H9 (cell line): ENCODE measurements at regions not wholly inside any gene's neighbourhood (a gene's known extent, or its start where the extent isn't known, plus 50 kb on each side); places are given as distances from the start of the nearest gene placed in this dataset.

Source experiments
- DNase-seq: peaks from one replicate; pipeline ENCODE4 v3.0.0-alpha.2; 2017
- H2AFZ ChIP-seq: one replicate; pipeline ENCODE4 v1.6.1; 2013; ENCODE audit warnings: mild to moderate bottlenecking, low read length, control low read depth, moderate library complexity
- H2AK5ac ChIP-seq: 2 replicates; pipeline ENCODE4 v1.6.1; 2013; ENCODE audit warnings: low read length, control low read depth, mixed read lengths; ENCODE audit not compliant: insufficient read length
- H2BK120ac ChIP-seq: one replicate; pipeline ENCODE4 v1.6.1; 2013; ENCODE audit warnings: low read depth, mild to moderate bottlenecking, low read length, control low read depth, inconsistent platforms; ENCODE audit not compliant: poor library complexity, severe bottlenecking
- H2BK12ac ChIP-seq: 2 replicates; pipeline ENCODE4 v1.6.1; 2013; ENCODE audit warnings: low read length, control low read depth, mixed read lengths, low read depth; ENCODE audit not compliant: insufficient read length
- H2BK15ac ChIP-seq: 2 replicates; pipeline ENCODE4 v1.6.1; 2013; ENCODE audit warnings: low read depth, low read length, control low read depth
- H2BK20ac ChIP-seq: one replicate; pipeline ENCODE4 v1.6.1; 2013; ENCODE audit warnings: low read depth, mild to moderate bottlenecking, low read length, control low read depth, inconsistent platforms; ENCODE audit not compliant: poor library complexity, severe bottlenecking
- H2BK5ac ChIP-seq: 2 replicates; pipeline ENCODE4 v1.6.1; 2013; ENCODE audit warnings: low read length, control low read depth, mixed read lengths; ENCODE audit not compliant: insufficient read length
- H3K14ac ChIP-seq: 2 replicates; pipeline ENCODE4 v1.6.1; 2013; ENCODE audit warnings: low read length, control low read depth; ENCODE audit not compliant: insufficient read depth
- H3K18ac ChIP-seq: 2 replicates; pipeline ENCODE4 v1.6.1; 2013; ENCODE audit warnings: low read depth, mild to moderate bottlenecking, mixed read lengths, low read length, control low read depth; ENCODE audit not compliant: insufficient read length
- H3K23ac ChIP-seq: 2 replicates; pipeline ENCODE4 v1.6.1; 2013; ENCODE audit warnings: low read length, control low read depth, mixed read lengths, low read depth; ENCODE audit not compliant: insufficient read length
- H3K23me2 ChIP-seq: 2 replicates; pipeline ENCODE4 v1.6.1; 2013; ENCODE audit warnings: low read depth, mild to moderate bottlenecking, mixed read lengths, low read length, control low read depth; ENCODE audit not compliant: insufficient read length, poor library complexity, severe bottlenecking
- H3K27ac ChIP-seq: 2 replicates; pipeline ENCODE4 v1.5.1; 2013; ENCODE audit warnings: low read length, control low read depth, mixed read lengths, low read depth; ENCODE audit not compliant: insufficient read length
- H3K27me3 ChIP-seq: 2 replicates; pipeline ENCODE4 v1.6.1; 2013; ENCODE audit warnings: low read length, control low read depth, inconsistent platforms; ENCODE audit not compliant: insufficient read depth
- H3K4ac ChIP-seq: 2 replicates; pipeline ENCODE4 v1.6.1; 2013; ENCODE audit warnings: low read depth, mild to moderate bottlenecking, control low read depth, inconsistent platforms, low read length, moderate library complexity
- H3K4me1 ChIP-seq: 2 replicates; pipeline ENCODE4 v1.6.1; 2013; ENCODE audit warnings: low read length, control low read depth, inconsistent platforms; ENCODE audit not compliant: insufficient read depth
- H3K4me2 ChIP-seq: 2 replicates; pipeline ENCODE4 v1.6.1; 2013; ENCODE audit warnings: low read length, control low read depth, mixed read lengths; ENCODE audit not compliant: insufficient read length, insufficient read depth
- H3K56ac ChIP-seq: 2 replicates; pipeline ENCODE4 v1.6.1; 2013; ENCODE audit warnings: low read depth, mild to moderate bottlenecking, mixed read lengths, low read length, control low read depth; ENCODE audit not compliant: insufficient read length
- H3K79me1 ChIP-seq: 2 replicates; pipeline ENCODE4 v1.6.1; 2013; ENCODE audit warnings: low read depth, mild to moderate bottlenecking, moderate library complexity, low read length, control low read depth, inconsistent platforms; ENCODE audit not compliant: insufficient read depth, poor library complexity, severe bottlenecking
- H3K79me2 ChIP-seq: 2 replicates; pipeline ENCODE4 v1.6.1; 2013; ENCODE audit warnings: low read length, control low read depth, inconsistent platforms; ENCODE audit not compliant: insufficient read depth
- H3K9ac ChIP-seq: 2 replicates; pipeline ENCODE4 v1.6.1; 2013; ENCODE audit warnings: low read length, control low read depth, mixed read lengths; ENCODE audit not compliant: insufficient read length; ENCODE audit errors: extremely low read depth
- H3K9me3 ChIP-seq: one replicate; pipeline ENCODE4 v1.6.1; 2013; ENCODE audit warnings: low read depth, low read length, inconsistent platforms; ENCODE audit not compliant: control insufficient read depth
- H3T11ph ChIP-seq: one replicate; pipeline ENCODE4 v1.6.1; 2013; ENCODE audit warnings: mild to moderate bottlenecking, low read length, control low read depth, inconsistent platforms
- H4K20me1 ChIP-seq: one replicate; pipeline ENCODE4 v1.6.1; 2013; ENCODE audit not compliant: control insufficient read depth, insufficient read length, insufficient read depth
- H4K5ac ChIP-seq: 2 replicates; pipeline ENCODE4 v1.6.1; 2013; ENCODE audit warnings: low read depth, mild to moderate bottlenecking, mixed read lengths, low read length, control low read depth; ENCODE audit not compliant: insufficient read length
- H4K8ac ChIP-seq: replicated peaks from 2 replicates; pipeline ENCODE4 v1.6.1; 2013; ENCODE audit warnings: low read length, control low read depth, mixed read lengths, low read depth; ENCODE audit not compliant: insufficient read length
- H4K91ac ChIP-seq: 2 replicates; pipeline ENCODE4 v1.6.1; 2013; ENCODE audit warnings: low read depth, mild to moderate bottlenecking, moderate library complexity, mixed read lengths, low read length, control low read depth; ENCODE audit not compliant: insufficient read length
- H3K27ac Mint-ChIP-seq, 3 experiments: 2 replicates in 2 of 3; 3 replicates in 1 of 3; pipeline ENCODE4 v1.8.0; 2020 to 2021; ENCODE audit warnings: mixed read lengths in 3 of 3, mild to moderate bottlenecking in 1 of 3, moderate library complexity in 1 of 3
- H3K27me3 Mint-ChIP-seq: 2 replicates; pipeline ENCODE4 v1.8.0; 2021; ENCODE audit warnings: low read depth, mild to moderate bottlenecking, moderate library complexity, mixed read lengths
- H3K36me3 Mint-ChIP-seq, 3 experiments: 2 replicates in 2 of 3; 3 replicates in 1 of 3; pipeline ENCODE4 v1.8.0; 2020 to 2021; ENCODE audit warnings: low read depth in 3 of 3, mixed read lengths in 3 of 3; ENCODE audit not compliant: insufficient read depth in 1 of 3
- H3K4me1 Mint-ChIP-seq, 2 experiments: 2 replicates each; pipeline ENCODE4 v1.8.0; 2020; ENCODE audit warnings: mixed read lengths in 2 of 2
- H3K4me3 Mint-ChIP-seq, 2 experiments: 2 replicates in 1 of 2; 3 replicates in 1 of 2; pipeline ENCODE4 v1.8.0; 2020 to 2021; ENCODE audit warnings: mild to moderate bottlenecking in 2 of 2, mixed read lengths in 2 of 2, moderate library complexity in 1 of 2
- H3K9me3 Mint-ChIP-seq, 2 experiments: 2 replicates in 1 of 2; 3 replicates in 1 of 2; pipeline ENCODE4 v1.8.0; 2020; ENCODE audit warnings: mild to moderate bottlenecking in 2 of 2, mixed read lengths in 2 of 2, moderate library complexity in 1 of 2
- CTCF ChIP-seq: fragments of 200-600 bp; sonication (generic); conservative IDR thresholded peaks from 3 replicates; pipeline ENCODE4 v1.8.0; 2021; ENCODE audit warnings: antibody characterized with exemption, mild to moderate bottlenecking
- WGBS: extraction: QIAGEN DNeasy Blood & Tissue Kit; methylation state at CpG from one replicate; pipeline ENCODE4 v1.1.7; 2013; ENCODE audit warnings: missing lambda C conversion rate, low lambda C conversion rate, mixed read lengths; ENCODE audit not compliant: insufficient read length; ENCODE audit errors: extremely low coverage; 5-methylcytosine and 5-hydroxymethylcytosine counted together

GRCh38 chr9:84107081-84107480, 126.5 kb downstream of the RMI1 start:
- no peak overlapping the region for H3K18ac ChIP-seq
- H3K4me1 ChIP-seq: no peaks in the 10 kb centered on the region
- no peak overlapping the region for H3K14ac ChIP-seq
- no peak overlapping the region for H3K9ac ChIP-seq
- peaks cover 3% of the 10 kb centered on the region; the same call in 1 of the 2 replicates for H3K27me3 ChIP-seq
- no peak overlapping the region for H2AK5ac ChIP-seq
- Mint-ChIP-seq H3K4me3 (no peak overlapping the region), H3K27me3 (peaks cover 44% of the 10 kb centered on the region), H3K27ac (no peak overlapping the region), H3K9me3 (no peaks in the 10 kb centered on the region; a peak in 1 of 5 replicates), H3K36me3 (no peaks in the 10 kb centered on the region), H3K4me1 (peaks cover 2 to 4% of the 10 kb centered on the region in 2 experiments; a peak in 2 of 4 replicates)
- no peak for DNase-seq
- no peak overlapping the region for H3K23ac ChIP-seq
- H4K8ac ChIP-seq: no peak overlapping the region
- no peak overlapping the region for H2BK5ac ChIP-seq
- H2AFZ ChIP-seq: no peak overlapping the region
- no peaks in the 10 kb centered on the region for H3K79me1 ChIP-seq
- no peak overlapping the region for H2BK15ac ChIP-seq
- H3K23me2 ChIP-seq: no peaks in the 10 kb centered on the region
- H2BK12ac ChIP-seq: no peak overlapping the region
- H4K5ac ChIP-seq: no peak overlapping the region
- no peak overlapping the region for H2BK20ac ChIP-seq
- no peak overlapping the region for H2BK120ac ChIP-seq
- H4K20me1 ChIP-seq: no peaks in the 10 kb centered on the region
- no peak overlapping the region for H3T11ph ChIP-seq
- H3K27ac ChIP-seq: no peak overlapping the region
- no CpG with 5 or more reads among the region's 2 CpGs for WGBS
- no peak overlapping the region for H3K4ac ChIP-seq
- H3K56ac ChIP-seq: no peak overlapping the region
- no peak overlapping the region for H4K91ac ChIP-seq
- TF ChIP-seq CTCF: no peak
- H3K9me3 ChIP-seq: no peaks in the 10 kb centered on the region
- no peaks in the 10 kb centered on the region for H3K79me2 ChIP-seq
- no peak overlapping the region for H3K4me2 ChIP-seq
